ENCODE measurements at regions not wholly inside any gene's neighbourhood (a gene's known extent, or its start where the extent isn't known, plus 50 kb on each side); places are given as distances from the start of the nearest gene placed in this dataset.

GRCh38 chr1:193487722-193488121 is 301.3 kb upstream of the B3GALT2 start:
- TF ChIP-seq REST (IDR thresholded peaks at IDR 0.05; ENCODE audit: insufficient replicate concordance, low read depth), result no peak
- no peak for TF ChIP-seq POLR2AphosphoS5 (IDR thresholded peaks at IDR 0.05; ENCODE audit: low read depth)

Data from HL-60 (cell line).